Thyroid gland (tissue), 4 donors: ENCODE measurements at regions not wholly inside any gene's neighbourhood (a gene's known extent, or its start where the extent isn't known, plus 50 kb on each side); places are given as distances from the start of the nearest gene placed in this dataset.

Experiments
- DNase-seq, 2 donors: peaks; one replicate each; pipeline ENCODE4 v3.0.0-alpha.2; 2019
- H3K27ac ChIP-seq, 3 donors: fragments of 200-600 bp; sonication (generic); 1 replicate in 2 of 3; 2 replicates in 1 of 3; pipeline ENCODE4 v1.5.1; 2016 to 2019; ENCODE audit warnings: mild to moderate bottlenecking in 1 of 3, moderate library complexity in 1 of 3
- H3K27me3 ChIP-seq: fragments of 200-600 bp; sonication (generic); one replicate; pipeline ENCODE4 v1.5.1; 2019
- H3K36me3 ChIP-seq, 2 donors: fragments of 200-600 bp; sonication (generic); one replicate each; pipeline ENCODE4 v1.5.1; 2016 to 2019
- H3K4me1 ChIP-seq, 2 donors: fragments of 200-600 bp; sonication (generic); one replicate each; pipeline ENCODE4 v1.5.1; 2017 to 2019
- H3K4me3 ChIP-seq, 3 donors: fragments of 200-600 bp; sonication (generic); replicated peaks in 1 of 3; 1 replicate in 2 of 3; 2 replicates in 1 of 3; pipeline ENCODE4 v1.5.1; 2016; ENCODE audit warnings: mild to moderate bottlenecking in 1 of 3
- H3K9me3 ChIP-seq: fragments of 200-600 bp; sonication (generic); one replicate; pipeline ENCODE4 v1.5.1; 2017
- POLR2A ChIP-seq, 2 donors: fragments of 450-650 bp; IDR thresholded peaks; one replicate each; pipeline ENCODE4 v1.6.1; 2017; ENCODE audit warnings: antibody characterized with exemption in 2 of 2, mild to moderate bottlenecking in 2 of 2, moderate library complexity in 1 of 2
- WGBS, 2 donors: methylation state at CpG; one replicate each; pipeline ENCODE4 v1.1.5; 2017; 5-methylcytosine and 5-hydroxymethylcytosine counted together
- intact Hi-C: fragments of 100-400 bp; cut with DNase I; formaldehyde crosslinking; loops from one replicate; pipeline ENCODE4 v1.15.1; 2023
- TF ChIP-seq, protein P1 (sequence below), 6 experiments: fragments of 200-600 bp in 3 of 6; fragments of 450-650 bp in 3 of 6; sonication (generic) in 3 of 6; IDR thresholded peaks; one replicate each; pipeline ENCODE4 v1.5.1; 2016 to 2019; ENCODE audit warnings: antibody characterized with exemption in 6 of 6, mild to moderate bottlenecking in 2 of 6, inconsistent platforms in 1 of 6, moderate library complexity in 1 of 6

DNA sequence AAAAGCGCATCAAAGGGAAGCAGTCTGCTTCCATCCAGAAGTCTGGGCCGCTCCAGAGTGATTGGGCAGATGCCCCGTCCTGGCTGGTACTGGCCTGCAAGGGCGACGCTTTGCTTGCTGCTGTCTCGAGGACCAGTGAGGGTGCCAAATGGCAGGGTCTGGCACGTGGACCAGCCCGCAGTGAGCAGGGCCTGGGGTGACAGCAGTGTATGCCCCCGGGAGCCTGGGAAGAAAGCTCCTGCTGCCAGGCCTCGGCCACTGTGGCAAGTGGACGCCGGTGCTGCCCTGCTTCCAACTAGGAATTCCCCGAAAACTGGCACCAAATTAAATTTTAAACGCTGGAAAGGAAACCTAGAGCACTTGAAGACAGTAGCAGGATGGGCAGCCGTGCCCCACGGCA is 357.0 kb upstream of the MKI67 start:
- intact Hi-C loops, result no loop called here
- no peak overlapping the region for H3K27ac ChIP-seq
- H3K27me3 ChIP-seq, result no peaks in the 10 kb centered on the region
- no peaks in the 10 kb centered on the region for H3K36me3 ChIP-seq
- no peaks in the 10 kb centered on the region for H3K9me3 ChIP-seq
- no peak for DNase-seq
- WGBS, 2 donors, result 72 to 86% methylated on average over 16 of the region's 16 CpGs
- H3K4me3 ChIP-seq, result no peak overlapping the region
- no peaks in the 10 kb centered on the region for H3K4me1 ChIP-seq
- no peak for TF ChIP-seq POLR2A (IDR thresholded peaks at IDR 0.05)
- TF ChIP-seq, protein P1, sequence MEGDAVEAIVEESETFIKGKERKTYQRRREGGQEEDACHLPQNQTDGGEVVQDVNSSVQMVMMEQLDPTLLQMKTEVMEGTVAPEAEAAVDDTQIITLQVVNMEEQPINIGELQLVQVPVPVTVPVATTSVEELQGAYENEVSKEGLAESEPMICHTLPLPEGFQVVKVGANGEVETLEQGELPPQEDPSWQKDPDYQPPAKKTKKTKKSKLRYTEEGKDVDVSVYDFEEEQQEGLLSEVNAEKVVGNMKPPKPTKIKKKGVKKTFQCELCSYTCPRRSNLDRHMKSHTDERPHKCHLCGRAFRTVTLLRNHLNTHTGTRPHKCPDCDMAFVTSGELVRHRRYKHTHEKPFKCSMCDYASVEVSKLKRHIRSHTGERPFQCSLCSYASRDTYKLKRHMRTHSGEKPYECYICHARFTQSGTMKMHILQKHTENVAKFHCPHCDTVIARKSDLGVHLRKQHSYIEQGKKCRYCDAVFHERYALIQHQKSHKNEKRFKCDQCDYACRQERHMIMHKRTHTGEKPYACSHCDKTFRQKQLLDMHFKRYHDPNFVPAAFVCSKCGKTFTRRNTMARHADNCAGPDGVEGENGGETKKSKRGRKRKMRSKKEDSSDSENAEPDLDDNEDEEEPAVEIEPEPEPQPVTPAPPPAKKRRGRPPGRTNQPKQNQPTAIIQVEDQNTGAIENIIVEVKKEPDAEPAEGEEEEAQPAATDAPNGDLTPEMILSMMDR (IDR thresholded peaks at IDR 0.05), result no peak

DNA sequence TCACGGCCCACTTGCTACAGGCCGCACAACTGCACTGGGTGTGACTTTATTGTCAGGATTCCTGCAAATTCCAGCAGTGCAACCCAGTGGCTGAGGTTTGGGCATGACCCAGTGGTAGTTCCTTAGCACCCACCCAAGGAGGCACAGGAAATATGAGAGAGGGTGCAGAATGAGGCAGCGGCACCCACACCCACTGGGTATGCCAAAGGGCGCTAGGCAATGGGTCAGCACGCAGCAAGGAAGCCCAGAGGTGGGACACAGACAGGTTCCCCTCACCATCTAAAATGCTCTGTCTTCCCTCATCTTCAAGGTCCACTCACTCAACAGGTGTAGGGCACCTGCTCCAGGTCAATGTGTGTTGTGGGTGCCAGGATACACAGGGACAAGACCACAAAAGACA is 357.8 kb upstream of the MKI67 start:
- no peak for TF ChIP-seq POLR2A (IDR thresholded peaks at IDR 0.05)
- TF ChIP-seq, protein P1 (IDR thresholded peaks at IDR 0.05), result no peak
- 88 to 90% methylated on average over 2 to 5 of the region's 5 CpGs for WGBS, 2 donors
- H3K27ac ChIP-seq, result no peak overlapping the region
- no peak overlapping the region for H3K4me3 ChIP-seq
- H3K27me3 ChIP-seq, result no peaks in the 10 kb centered on the region
- H3K36me3 ChIP-seq, result no peaks in the 10 kb centered on the region
- DNase-seq, result no peak
- no peaks in the 10 kb centered on the region for H3K9me3 ChIP-seq
- intact Hi-C loops, result no loop called here
- no peaks in the 10 kb centered on the region for H3K4me1 ChIP-seq

GRCh38 chr10:128485701-128486235 is 359.5 kb upstream of the MKI67 start:
- H3K36me3 ChIP-seq, result no peaks in the 10 kb centered on the region
- intact Hi-C loops, result no loop called here
- H3K9me3 ChIP-seq, result no peaks in the 10 kb centered on the region
- H3K4me3 ChIP-seq, result no peak overlapping the region
- 78% methylated on average over 7 of the region's 7 CpGs for WGBS, 2 donors
- DNase-seq, result no peak
- no peaks in the 10 kb centered on the region for H3K4me1 ChIP-seq
- no peak overlapping the region for H3K27ac ChIP-seq
- TF ChIP-seq POLR2A (IDR thresholded peaks at IDR 0.05), result no peak
- TF ChIP-seq, protein P1 (IDR thresholded peaks at IDR 0.05), result no peak
- no peaks in the 10 kb centered on the region for H3K27me3 ChIP-seq

DNA sequence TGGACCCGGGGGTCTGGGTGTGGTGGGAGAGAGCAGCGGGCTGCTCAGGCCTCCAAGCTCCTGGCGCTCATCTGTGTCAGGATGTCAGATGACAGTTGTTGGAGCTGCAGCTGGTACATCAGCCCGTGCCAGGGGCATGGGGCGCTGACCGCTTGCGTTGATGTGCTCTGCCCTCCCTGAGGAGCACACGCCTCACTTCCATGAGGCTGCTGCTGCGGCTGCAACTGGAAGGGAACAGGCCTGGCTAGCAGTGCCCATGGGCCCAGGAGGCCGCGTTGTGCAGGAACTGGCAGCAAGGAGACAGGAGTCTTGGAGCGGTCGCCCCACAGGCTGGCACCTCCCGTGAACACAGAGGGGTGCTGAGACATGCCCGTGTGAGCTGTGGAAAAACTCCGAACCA is 361.3 kb upstream of the MKI67 start:
- intact Hi-C loops, result no loop called here
- no peak for DNase-seq
- no peaks in the 10 kb centered on the region for H3K36me3 ChIP-seq
- H3K4me1 ChIP-seq, result no peaks in the 10 kb centered on the region
- WGBS, 2 donors, result 90 to 95% methylated on average over 8 to 14 of the region's 16 CpGs
- TF ChIP-seq, protein P1 (IDR thresholded peaks at IDR 0.05), result no peak
- no peak for TF ChIP-seq POLR2A (IDR thresholded peaks at IDR 0.05)
- no peaks in the 10 kb centered on the region for H3K27me3 ChIP-seq
- no peak overlapping the region for H3K27ac ChIP-seq
- no peak overlapping the region for H3K4me3 ChIP-seq
- H3K9me3 ChIP-seq, result no peaks in the 10 kb centered on the region

DNA sequence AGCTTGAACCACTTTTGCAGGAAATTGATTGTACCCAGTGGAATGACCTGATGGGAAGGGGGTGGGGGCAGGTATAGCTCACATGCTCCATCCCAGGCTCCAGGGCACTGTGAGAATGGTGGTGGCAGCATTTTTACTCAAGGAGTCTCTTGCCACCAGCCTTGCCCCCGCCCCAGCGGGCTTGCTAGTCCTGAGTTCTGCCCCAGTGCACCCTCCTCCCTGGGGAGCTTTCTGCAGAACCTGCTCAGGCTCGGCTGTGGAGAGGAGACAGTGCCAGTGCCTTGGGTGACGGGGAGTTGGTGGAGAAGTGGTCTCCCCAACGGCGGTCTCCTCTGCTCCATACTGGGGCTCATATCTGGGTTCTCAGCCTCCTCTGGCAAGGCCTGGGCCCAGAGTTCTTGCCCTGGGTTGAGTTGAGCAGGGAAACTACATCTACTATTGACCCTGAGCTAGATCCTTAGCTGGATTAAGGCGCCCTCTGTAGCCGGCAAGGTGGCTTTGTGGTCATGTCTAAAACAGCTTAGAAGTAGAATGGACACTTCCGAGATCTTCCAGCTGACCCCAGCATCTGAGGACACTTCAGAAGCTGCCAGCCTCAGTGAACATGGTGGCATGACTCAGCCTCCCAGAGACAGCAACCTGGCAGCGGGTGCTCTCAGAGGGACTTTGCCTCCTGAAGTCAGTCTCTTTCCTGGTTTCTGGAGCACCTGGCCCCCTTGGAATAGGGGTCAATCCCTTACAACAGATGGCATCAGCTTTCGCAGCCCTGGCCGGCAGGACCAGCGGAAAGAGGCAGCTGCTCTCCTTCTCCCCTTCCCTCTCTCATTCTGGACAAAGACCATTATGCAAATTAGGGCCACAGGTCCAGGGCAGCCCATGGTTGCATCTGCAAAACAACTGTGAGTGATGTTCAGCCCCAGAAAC is 363.4 kb upstream of the MKI67 start:
- Histone ChIP-seq H3K27me3 (no peaks in the 10 kb centered on the region), H3K36me3 (no peaks in the 10 kb centered on the region), H3K4me3 (no peak overlapping the region), H3K27ac (no peak overlapping the region), H3K9me3 (no peaks in the 10 kb centered on the region), H3K4me1 (no peaks in the 10 kb centered on the region)
- no peak for DNase-seq
- TF ChIP-seq POLR2A (IDR thresholded peaks at IDR 0.05), result no peak
- TF ChIP-seq, protein P1 (IDR thresholded peaks at IDR 0.05), result no peak
- 86 to 97% methylated on average over 6 to 12 of the region's 13 CpGs for WGBS, 2 donors
- intact Hi-C loops, result no loop called here
